Testis (tissue), 2 donors: ENCODE measurements at regions not wholly inside any gene's neighbourhood (a gene's known extent, or its start where the extent isn't known, plus 50 kb on each side); places are given as distances from the start of the nearest gene placed in this dataset.

ENCODE experiments used
- CTCF ChIP-seq, 3 experiments: fragments of 450-650 bp in 2 of 3; fragments of 200-600 bp in 1 of 3; sonication (generic) in 1 of 3; IDR thresholded peaks; one replicate each; pipeline ENCODE4 v1.5.1; 2016 to 2019; ENCODE audit warnings: antibody characterized with exemption in 3 of 3, mild to moderate bottlenecking in 2 of 3, moderate library complexity in 1 of 3
- POLR2A ChIP-seq: fragments of 450-650 bp; IDR thresholded peaks from one replicate; pipeline ENCODE4 v1.6.1; 2017; ENCODE audit warnings: antibody characterized with exemption, mild to moderate bottlenecking, moderate library complexity

- TF ChIP-seq CTCF (IDR thresholded peaks at IDR 0.05) (no peak), POLR2A (no peak)
These were observed 338.1 kb downstream of the EFHB start for GRCh38 chr3:19595884-19596283.
